Fibroblast of lung (primary cell): ENCODE measurements at regions not wholly inside any gene's neighbourhood (a gene's known extent, or its start where the extent isn't known, plus 50 kb on each side); places are given as distances from the start of the nearest gene placed in this dataset.

Experiments
- DNase-seq, 2 donors: peaks; one replicate each; pipeline versions ENCODE4 v3.0.0 to v3.0.0-alpha.2; 2010; ENCODE audit warnings: low read depth in 2 of 2
- H2AFZ ChIP-seq: 2 replicates; pipeline ENCODE4 v1.5.1; 2012; ENCODE audit warnings: low read length, control low read depth, inconsistent platforms
- H3K27ac ChIP-seq: 2 replicates; pipeline ENCODE4 v1.5.1; 2011; ENCODE audit warnings: low read length, control low read depth; ENCODE audit not compliant: insufficient read depth
- H3K27me3 ChIP-seq: 2 replicates; pipeline ENCODE4 v1.5.1; 2011; ENCODE audit warnings: mild to moderate bottlenecking, low read length; ENCODE audit not compliant: control insufficient read depth, insufficient read depth
- H3K36me3 ChIP-seq: 2 replicates; pipeline ENCODE4 v1.5.1; 2011; ENCODE audit warnings: low read length; ENCODE audit not compliant: control insufficient read depth, insufficient read depth
- H3K4me1 ChIP-seq: 2 replicates; pipeline ENCODE4 v1.5.1; 2011; ENCODE audit warnings: low read length; ENCODE audit not compliant: control insufficient read depth, insufficient read depth; ENCODE audit errors: extremely low read depth
- H3K4me2 ChIP-seq: 2 replicates; pipeline ENCODE4 v1.5.1; 2011; ENCODE audit warnings: low read length, control low read depth; ENCODE audit not compliant: insufficient read depth; ENCODE audit errors: extremely low read depth
- H3K4me3 ChIP-seq, 4 experiments: fragments of 200-600 bp in 1 of 4; sonication (generic) in 1 of 4; replicated peaks in 1 of 4; 2 replicates each; pipeline ENCODE4 v1.5.1; 2011 to 2016; ENCODE audit warnings: low read length in 4 of 4, low read depth in 3 of 4, mild to moderate bottlenecking in 3 of 4, control low read depth in 2 of 4, inconsistent platforms in 1 of 4, mixed read lengths in 1 of 4; ENCODE audit not compliant: insufficient read depth in 1 of 4; ENCODE audit errors: control extremely low read depth in 1 of 4
- H3K79me2 ChIP-seq: 2 replicates; pipeline ENCODE4 v1.5.1; 2012; ENCODE audit warnings: mild to moderate bottlenecking, low read length, inconsistent platforms; ENCODE audit not compliant: control insufficient read depth, insufficient read depth
- H3K9ac ChIP-seq: 2 replicates; pipeline ENCODE4 v1.5.1; 2011; ENCODE audit warnings: mild to moderate bottlenecking, low read length, control low read depth; ENCODE audit not compliant: insufficient read depth
- H3K9me3 ChIP-seq: 2 replicates; pipeline ENCODE4 v1.5.1; 2012; ENCODE audit warnings: low read depth, low read length; ENCODE audit not compliant: control insufficient read depth, insufficient read depth
- H4K20me1 ChIP-seq: 2 replicates; pipeline ENCODE4 v1.5.1; 2011; ENCODE audit warnings: low read length; ENCODE audit not compliant: control insufficient read depth, insufficient read depth; ENCODE audit errors: extremely low read depth
- EZH2 ChIP-seq: IDR thresholded peaks from 2 replicates; pipeline ENCODE4 v1.5.1; 2012; ENCODE audit warnings: low read length, control low read depth, mild to moderate bottlenecking; ENCODE audit errors: missing control alignments
- TF ChIP-seq, protein P1 (sequence below), 2 donors: IDR thresholded peaks in 1 of 2; conservative IDR thresholded peaks in 1 of 2; 1 replicate in 1 of 2; 2 replicates in 1 of 2; pipeline ENCODE4 v1.5.1; 2011 to 2012; ENCODE audit warnings: low read length in 2 of 2, control low read depth in 1 of 2, inconsistent platforms in 1 of 2, low read depth in 1 of 2, mild to moderate bottlenecking in 1 of 2

DNA sequence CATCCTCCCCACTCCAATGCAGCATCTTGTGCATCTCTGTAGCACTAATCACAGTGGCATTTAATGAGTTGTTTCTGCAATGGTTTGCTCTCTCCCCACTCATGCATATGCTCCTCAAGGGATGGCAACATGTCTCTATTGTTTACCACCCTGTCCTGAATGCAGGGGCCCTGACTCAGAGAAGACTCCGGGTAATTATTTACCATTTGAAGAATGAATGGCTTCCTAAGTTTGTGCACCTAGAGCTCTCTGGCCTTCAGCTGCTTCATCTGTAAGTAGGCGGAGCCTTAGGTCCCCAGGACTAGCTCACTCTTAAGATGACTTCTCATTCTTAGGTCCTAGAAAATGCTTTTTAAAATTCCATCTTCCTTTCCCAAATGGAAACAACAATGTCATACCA, 63.7 kb upstream of the IGSF21 start:
- no peaks in the 10 kb centered on the region for H3K4me1 ChIP-seq
- no peaks in the 10 kb centered on the region for H3K9me3 ChIP-seq
- no peak overlapping the region for H3K9ac ChIP-seq
- H2AFZ ChIP-seq, result no peak overlapping the region
- DNase-seq, result no peak
- no peak overlapping the region for H3K27ac ChIP-seq
- H3K4me2 ChIP-seq, result no peak overlapping the region
- TF ChIP-seq, protein P1, sequence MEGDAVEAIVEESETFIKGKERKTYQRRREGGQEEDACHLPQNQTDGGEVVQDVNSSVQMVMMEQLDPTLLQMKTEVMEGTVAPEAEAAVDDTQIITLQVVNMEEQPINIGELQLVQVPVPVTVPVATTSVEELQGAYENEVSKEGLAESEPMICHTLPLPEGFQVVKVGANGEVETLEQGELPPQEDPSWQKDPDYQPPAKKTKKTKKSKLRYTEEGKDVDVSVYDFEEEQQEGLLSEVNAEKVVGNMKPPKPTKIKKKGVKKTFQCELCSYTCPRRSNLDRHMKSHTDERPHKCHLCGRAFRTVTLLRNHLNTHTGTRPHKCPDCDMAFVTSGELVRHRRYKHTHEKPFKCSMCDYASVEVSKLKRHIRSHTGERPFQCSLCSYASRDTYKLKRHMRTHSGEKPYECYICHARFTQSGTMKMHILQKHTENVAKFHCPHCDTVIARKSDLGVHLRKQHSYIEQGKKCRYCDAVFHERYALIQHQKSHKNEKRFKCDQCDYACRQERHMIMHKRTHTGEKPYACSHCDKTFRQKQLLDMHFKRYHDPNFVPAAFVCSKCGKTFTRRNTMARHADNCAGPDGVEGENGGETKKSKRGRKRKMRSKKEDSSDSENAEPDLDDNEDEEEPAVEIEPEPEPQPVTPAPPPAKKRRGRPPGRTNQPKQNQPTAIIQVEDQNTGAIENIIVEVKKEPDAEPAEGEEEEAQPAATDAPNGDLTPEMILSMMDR (conservative IDR thresholded peaks at IDR 0.05 in 1 of 2, IDR thresholded peaks at IDR 0.05 in 1 of 2; ENCODE audit: low read depth in 1 of 2, low read length in 2 of 2), result no peak
- no peak for TF ChIP-seq EZH2
- no peaks in the 10 kb centered on the region for H3K36me3 ChIP-seq
- no peaks in the 10 kb centered on the region for H3K27me3 ChIP-seq
- H4K20me1 ChIP-seq, result no peaks in the 10 kb centered on the region
- no peak overlapping the region for H3K4me3 ChIP-seq
- H3K79me2 ChIP-seq, result no peaks in the 10 kb centered on the region

DNA sequence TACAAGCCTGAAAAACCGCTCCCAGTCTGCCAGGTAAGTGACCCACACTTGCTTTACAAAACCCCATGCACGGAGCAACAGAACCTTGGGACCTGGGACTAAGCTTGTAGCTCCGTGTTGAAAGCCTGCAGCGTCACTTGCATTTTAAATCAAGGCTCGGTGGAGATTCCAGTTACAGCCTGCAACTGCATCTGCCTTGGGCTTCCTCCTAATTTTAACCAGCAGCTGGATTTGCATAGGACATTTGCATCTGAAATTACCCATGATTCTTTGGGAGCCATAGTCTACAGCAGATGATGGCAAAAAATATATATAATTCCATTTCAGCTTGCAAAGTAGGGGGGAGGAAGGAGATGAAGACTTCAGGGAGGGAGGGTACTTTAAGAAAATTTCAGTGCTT, 62.4 kb upstream of the IGSF21 start:
- TF ChIP-seq, protein P1 (conservative IDR thresholded peaks at IDR 0.05 in 1 of 2, IDR thresholded peaks at IDR 0.05 in 1 of 2; ENCODE audit: low read depth in 1 of 2, low read length in 2 of 2), result no peak
- no peak for TF ChIP-seq EZH2
- Histone ChIP-seq H3K4me2 (no peak overlapping the region), H3K9ac (no peak overlapping the region)

DNA sequence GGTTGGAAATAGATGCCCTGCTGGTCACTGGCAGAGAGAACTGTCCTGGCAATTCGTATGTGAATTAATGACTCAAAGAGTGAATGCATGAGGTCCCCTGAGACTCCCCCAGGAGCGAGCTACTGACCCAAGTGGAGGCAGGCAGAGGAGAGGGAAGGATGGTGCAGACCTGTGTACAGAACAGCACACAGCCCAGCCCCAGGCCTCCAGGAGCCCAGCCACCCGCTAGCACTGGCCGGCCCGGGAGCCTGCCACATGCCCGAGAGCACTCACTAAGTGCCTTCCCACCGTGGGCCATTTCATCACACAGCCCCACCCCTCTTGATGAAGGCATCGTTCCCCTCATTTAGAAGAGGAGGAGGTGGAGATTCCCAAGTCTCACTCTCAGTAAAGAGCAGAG, 62.0 kb upstream of the IGSF21 start:
- H3K4me3 ChIP-seq, result no peak overlapping the region
- H3K9ac ChIP-seq, result no peak overlapping the region
- TF ChIP-seq, protein P1 (conservative IDR thresholded peaks at IDR 0.05 in 1 of 2, IDR thresholded peaks at IDR 0.05 in 1 of 2; ENCODE audit: low read depth in 1 of 2, low read length in 2 of 2), result no peak
- TF ChIP-seq EZH2, result no peak
- H3K27ac ChIP-seq, result no peak overlapping the region
- no peaks in the 10 kb centered on the region for H3K27me3 ChIP-seq
- H3K4me1 ChIP-seq, result no peaks in the 10 kb centered on the region
- H2AFZ ChIP-seq, result no peak overlapping the region
- H4K20me1 ChIP-seq, result no peaks in the 10 kb centered on the region
- H3K79me2 ChIP-seq, result no peaks in the 10 kb centered on the region
- no peaks in the 10 kb centered on the region for H3K36me3 ChIP-seq
- no peak for DNase-seq
- no peak overlapping the region for H3K4me2 ChIP-seq
- H3K9me3 ChIP-seq, result no peaks in the 10 kb centered on the region

More for the DNA sequence above, 62.4 kb upstream of the IGSF21 start:
- Histone ChIP-seq H4K20me1 (no peaks in the 10 kb centered on the region), H3K4me3 (no peak overlapping the region), H2AFZ (no peak overlapping the region), H3K4me1 (no peaks in the 10 kb centered on the region), H3K36me3 (no peaks in the 10 kb centered on the region), H3K27ac (no peak overlapping the region), H3K9me3 (no peaks in the 10 kb centered on the region), H3K27me3 (no peaks in the 10 kb centered on the region), H3K79me2 (no peaks in the 10 kb centered on the region)
- no peak for DNase-seq
